GM21390 (cell line): ENCODE measurements at regions not wholly inside any gene's neighbourhood (a gene's known extent, or its start where the extent isn't known, plus 50 kb on each side); places are given as distances from the start of the nearest gene placed in this dataset.

Experiments
- ATAC-seq: cut with Tn5 transposase; IDR thresholded peaks from one replicate; pipeline ENCODE4 v1.9.1; 2021; ENCODE audit not compliant: unreplicated experiment

DNA sequence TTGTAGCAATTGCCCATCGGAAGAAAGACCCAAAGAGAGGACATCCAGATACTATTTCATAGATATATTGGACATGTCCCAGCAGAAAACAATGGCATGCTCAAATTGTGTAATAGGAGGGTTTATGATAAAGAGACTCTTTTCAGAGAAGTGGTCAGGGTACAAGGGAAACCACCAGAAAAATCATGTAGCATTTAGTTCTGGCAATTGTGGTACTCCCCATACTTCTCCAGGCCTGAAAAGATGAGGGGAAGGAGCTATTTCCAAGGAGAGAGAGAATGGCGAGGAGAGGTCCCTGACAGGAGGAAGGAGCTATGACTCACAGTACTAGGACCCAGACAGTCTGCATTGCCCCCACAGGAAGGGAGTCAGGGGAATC lies 68.4 kb upstream of the ADO start:
- no peak for ATAC-seq

DNA sequence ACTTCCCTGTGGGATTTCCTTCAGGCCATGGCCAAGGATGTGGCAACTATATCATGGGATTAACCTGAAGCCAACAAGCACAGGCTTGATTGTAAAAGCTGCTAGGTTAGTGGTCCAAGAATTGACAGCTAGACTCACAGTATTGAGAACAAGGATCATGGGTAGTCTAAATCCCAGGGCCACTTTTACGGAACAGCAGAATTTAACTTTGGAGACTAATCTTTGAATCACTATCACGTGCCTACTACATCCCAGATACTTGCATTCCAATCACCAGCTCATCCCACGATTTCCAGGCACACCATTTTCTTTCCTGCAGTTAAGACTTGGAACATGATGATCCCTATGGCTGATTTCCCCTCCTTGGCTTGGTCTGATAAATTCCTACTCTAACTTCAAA lies 65.6 kb upstream of the ADO start:
- ATAC-seq: no peak

DNA sequence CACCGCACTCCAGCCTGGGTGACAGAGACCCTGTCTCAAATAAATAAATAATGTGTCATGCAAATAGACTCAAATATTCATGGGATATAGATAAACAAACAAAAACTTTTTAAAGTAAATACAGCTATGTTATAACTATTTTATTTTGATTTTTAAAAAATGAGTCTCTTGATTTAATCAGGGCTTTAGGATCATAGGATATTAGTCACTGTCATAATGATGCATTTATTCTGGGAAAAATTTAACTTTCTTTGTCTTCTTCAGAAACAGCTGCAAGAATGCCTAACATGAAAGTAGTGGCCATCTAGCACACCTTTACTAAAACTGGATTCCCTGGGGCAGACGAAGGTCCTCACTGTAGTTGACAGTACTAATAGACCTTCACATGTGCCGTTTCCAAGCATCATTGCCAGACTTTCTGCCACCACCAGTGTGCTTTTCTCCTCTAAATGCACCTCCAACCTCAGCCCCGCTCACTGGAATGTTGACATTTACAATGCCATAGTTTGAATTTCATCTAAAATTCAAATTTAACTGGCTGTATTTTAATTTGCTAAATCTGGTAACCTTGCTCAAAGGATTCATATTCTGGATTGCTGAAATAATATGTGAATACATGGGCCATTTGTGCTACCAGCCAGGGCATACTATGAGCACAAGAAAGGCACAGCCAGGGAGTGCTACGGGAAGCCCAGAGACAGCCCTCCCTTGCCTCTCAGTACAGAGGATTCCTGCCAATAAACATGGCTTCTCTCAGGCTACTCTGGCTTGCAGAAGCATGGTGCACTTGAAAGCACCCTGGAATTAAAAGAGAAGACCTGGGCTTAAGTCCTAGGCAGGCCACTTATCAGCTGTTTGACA lies 63.4 kb upstream of the ADO start:
- ATAC-seq: no peak

DNA sequence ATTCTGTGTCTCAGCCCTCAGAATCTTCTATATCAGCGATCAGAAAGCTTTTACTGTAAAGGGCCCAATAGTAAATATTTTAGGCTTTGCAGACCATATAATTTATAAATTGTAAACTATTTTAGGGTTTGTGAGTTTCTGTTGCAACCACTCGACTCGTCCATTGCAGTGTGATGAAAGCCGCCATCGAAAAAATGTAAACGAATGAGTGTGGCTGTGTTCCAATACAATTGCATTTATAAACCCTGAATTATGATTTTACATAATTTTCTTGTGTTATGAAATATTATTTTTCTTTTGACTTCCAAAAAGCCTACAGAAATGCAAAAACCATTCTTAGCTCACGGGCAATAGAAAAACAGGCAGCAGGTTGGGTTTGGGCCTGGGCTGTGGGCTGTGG lies 62.5 kb upstream of the ADO start:
- ATAC-seq: no peak

DNA sequence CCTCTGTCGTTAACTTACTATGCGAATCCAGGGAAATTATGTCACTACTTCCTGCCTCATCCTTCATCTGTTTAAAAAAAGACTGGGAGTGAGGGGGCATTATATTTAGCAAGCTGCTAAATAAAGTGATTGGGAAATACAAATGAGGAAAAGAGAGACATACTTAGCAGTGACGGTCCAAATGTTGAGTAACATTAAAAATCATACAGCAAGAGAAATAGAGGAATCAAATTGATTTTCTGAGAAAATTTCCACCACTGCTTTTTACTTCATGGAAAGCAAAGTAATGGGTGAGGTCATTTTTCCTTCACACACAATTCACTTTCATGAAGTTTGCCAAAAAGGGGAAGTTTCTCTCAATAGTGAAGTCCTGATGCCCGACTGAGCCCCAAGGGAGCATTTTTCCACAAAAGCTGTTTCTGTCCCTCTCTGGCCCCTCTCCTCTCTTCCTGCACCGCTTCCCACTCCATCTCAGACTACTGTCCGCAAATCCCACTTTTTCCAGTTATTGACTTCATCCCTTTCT lies 61.9 kb upstream of the ADO start:
- ATAC-seq: no peak

DNA sequence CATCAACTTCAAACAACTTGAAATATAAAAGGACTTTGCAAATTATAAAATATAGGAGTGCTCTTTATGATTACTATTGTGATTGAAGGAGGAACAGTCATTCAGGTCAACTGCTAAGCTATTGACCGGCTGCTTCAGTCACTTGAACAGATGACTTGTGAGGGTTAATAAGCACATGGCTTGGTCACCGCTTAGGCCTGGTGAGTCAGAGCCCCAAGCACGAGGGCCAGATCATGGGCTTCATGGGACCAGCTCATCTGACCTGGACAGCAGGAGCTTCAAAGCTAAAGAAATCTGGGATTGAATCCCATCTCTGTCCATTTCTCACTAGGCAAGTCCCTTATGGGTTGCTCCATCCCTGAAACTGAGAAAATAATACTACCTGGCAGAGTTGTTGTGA lies 60.4 kb upstream of the ADO start:
- ATAC-seq: no peak

DNA sequence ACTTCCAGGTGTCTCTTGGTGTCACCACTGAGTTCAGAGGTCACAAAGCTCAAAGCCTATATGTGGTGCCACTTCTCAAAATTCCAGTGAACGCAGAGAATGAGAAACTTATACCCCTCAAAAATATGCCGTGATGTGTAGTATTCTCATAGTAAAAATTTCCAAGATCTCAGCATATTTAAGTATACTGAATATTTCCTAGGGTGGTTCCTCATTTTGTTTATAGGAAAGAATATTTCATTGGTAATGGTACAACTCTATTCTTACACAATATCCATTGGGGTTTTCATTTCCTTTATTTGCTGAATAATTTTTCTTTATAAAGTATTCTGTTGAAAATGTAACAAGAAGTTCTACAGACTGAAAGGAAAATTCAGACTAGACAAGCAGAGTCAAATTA lies 58.9 kb upstream of the ADO start:
- no peak for ATAC-seq

DNA sequence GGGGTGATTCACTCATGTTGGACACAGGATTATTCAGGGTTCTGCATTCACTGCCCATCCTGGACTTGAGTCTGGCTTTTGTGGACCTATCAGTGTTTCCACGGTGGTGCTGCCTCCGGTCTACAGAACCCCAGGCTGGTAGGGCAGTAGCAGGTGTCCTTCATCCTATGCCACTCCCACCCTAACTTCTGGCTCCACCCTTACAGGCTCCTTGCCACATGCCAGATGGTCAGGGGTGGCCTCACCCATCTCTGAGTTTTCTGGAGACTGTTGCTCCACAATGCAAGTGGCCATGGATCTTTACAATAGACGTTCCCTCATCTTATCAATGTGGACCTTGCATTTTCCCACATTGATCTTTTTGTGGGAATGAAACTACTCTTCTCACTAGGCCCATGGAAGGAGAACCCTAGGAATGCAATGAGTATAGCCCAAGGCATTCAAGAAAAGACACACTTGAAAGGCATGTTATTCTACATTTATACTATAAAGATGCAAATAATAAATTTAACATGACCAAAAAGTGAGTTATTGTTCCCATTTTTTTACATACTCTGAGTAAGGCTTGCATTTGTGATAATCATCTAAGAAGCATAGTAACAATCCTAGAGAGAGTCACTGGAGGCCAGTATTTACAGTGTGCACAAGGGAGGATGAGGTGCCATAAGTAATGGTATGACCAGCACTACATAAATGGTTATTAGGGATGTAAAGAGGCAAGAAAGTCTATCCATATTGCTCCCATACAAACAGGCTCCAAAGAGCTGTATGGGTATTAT lies 57.4 kb upstream of the ADO start:
- no peak for ATAC-seq

DNA sequence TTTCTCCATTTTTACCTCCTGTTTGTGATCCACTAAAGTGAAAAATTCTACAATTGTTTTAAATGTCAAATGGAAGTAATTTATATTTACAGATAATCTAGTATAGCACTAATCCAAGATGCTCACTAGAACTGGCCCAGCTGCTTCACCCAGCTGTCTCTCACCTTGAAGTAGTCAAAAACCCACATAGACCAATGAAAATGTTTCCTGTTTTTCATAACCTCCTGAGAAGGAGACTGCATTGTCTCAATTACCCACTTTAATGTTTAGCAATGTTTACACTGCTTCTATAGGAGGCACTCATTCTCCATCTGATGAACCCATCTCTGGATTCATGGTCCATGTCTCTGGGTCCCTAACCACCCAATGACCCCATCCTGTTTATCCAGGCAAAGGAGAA lies 56.1 kb upstream of the ADO start:
- peak; percentile 82 for ATAC-seq

DNA sequence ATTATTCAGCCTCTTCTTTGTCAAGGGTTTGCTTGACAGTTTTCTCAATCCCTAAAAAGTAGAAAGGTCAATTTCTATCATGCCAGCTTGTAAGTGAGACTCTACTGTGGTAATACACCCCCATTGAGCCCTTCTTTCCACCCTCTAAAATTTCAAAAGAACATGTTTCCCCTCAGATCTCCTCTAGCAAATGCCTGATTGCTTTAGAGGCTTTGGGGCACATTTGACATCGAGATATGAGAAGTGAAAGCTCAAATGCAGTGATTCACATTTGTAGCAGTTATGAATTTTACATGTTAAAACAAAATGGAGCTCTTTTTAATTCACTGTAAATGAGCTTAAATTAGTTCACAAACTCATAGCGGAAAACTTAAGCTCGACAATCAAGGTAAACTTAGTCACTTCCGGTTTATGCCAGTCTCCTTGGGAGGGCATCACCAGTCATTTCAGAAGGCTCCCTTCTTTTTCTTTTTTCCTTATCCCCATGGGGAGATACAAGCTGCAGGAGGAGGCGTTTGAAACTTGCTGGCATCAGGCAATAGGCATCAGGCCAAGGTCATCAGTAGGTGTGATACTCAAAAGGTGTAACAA lies 55.3 kb upstream of the ADO start:
- ATAC-seq: no peak
